Lower lobe of right lung (tissue), 2 donors: ENCODE measurements at regions not wholly inside any gene's neighbourhood (a gene's known extent, or its start where the extent isn't known, plus 50 kb on each side); places are given as distances from the start of the nearest gene placed in this dataset.
A peak's percentile ranks its signal among the peaks of the same experiment; 100 is the strongest.

Experiments
- ATAC-seq, 2 donors: fragments of 200-7000 bp; cut with Tn5 transposase; one replicate each; pipeline ENCODE4 v1.9.1; 2020 to 2022; ENCODE audit warnings: mild to moderate bottlenecking in 2 of 2, moderate library complexity in 2 of 2
- DNase-seq: peaks from one replicate; pipeline ENCODE4 v3.0.0-alpha.2; 2020
- H3K27ac ChIP-seq: fragments of 200-600 bp; one replicate; pipeline ENCODE4 v1.8.0; 2022
- H3K27me3 ChIP-seq: fragments of 200-600 bp; one replicate; pipeline ENCODE4 v1.8.0; 2022; ENCODE audit warnings: low read depth
- H3K36me3 ChIP-seq: fragments of 200-600 bp; one replicate; pipeline ENCODE4 v1.8.0; 2022; ENCODE audit warnings: mild to moderate bottlenecking
- H3K4me1 ChIP-seq: fragments of 200-600 bp; one replicate; pipeline ENCODE4 v1.8.0; 2022
- H3K4me3 ChIP-seq: fragments of 200-600 bp; one replicate; pipeline ENCODE4 v1.8.0; 2022; ENCODE audit warnings: mild to moderate bottlenecking
- H3K9me3 ChIP-seq: fragments of 200-600 bp; one replicate; pipeline ENCODE4 v1.8.0; 2022
- intact Hi-C: fragments of 100-400 bp; cut with DNase I; formaldehyde crosslinking; loops from one replicate; pipeline ENCODE4 v1.11.0; 2022
- TF ChIP-seq, protein P1 (sequence below): fragments of 200-600 bp; IDR thresholded peaks from one replicate; pipeline ENCODE4 v1.8.0; 2022; ENCODE audit warnings: antibody characterized with exemption, mild to moderate bottlenecking
- donor health status: DM: no; HTN: yes; CAD: no; lungs with severe emphysema.

GRCh38 chr10:78997635-78998618 is 70.8 kb upstream of the ZMIZ1 start:
- peak in 1 of 2 donors; percentile 25 for ATAC-seq
- no peak overlapping the region for H3K27ac ChIP-seq

DNA sequence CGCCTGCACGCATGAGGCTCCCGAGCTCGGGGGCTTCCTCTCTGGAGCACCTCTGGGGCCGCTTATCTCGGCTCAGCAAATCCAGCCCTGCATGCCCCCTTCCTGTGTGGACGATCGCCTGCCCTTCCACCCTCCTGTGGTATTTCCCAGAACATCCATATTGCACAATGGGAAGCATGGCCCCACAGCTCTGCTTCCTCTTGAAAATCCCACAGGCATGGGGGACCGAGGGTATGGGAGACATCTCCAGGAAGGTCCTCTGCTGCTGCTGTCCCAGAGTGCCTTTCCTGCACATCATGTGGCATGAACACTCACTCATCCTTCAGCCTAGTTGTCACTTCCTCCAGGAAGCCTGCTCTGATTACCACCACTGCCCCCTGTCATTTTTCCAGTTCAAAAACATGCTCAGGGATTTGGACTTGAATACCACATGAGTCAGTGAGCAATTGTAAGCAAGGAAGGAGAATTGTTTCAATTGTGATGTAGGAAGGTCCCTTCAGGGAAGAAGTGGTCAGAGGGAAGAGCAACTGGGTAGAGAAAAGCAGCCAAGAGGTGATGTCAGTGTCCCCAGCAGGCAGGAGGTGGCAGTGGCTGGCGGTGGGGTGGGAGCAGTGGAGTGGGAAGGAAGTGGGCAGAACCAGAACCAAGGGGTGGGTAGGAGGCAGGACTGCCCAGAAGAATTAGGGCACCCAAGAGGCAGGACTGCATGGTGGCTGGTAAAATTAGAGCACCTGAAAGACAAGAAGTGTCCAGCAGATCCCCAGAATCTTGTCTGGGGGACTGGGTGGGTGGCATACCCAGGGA is 67.5 kb upstream of the ZMIZ1 start:
- DNase-seq (no peak), ATAC-seq (peak in 1 of 2 donors; percentile 23)
- no peak overlapping the region for H3K27ac ChIP-seq

More at GRCh38 chr10:78997635-78998618, 70.8 kb upstream of the ZMIZ1 start:
- peaks cover 26% of the 10 kb centered on the region for H3K4me1 ChIP-seq
- no peak overlapping the region for H3K4me3 ChIP-seq
- TF ChIP-seq, protein P1, sequence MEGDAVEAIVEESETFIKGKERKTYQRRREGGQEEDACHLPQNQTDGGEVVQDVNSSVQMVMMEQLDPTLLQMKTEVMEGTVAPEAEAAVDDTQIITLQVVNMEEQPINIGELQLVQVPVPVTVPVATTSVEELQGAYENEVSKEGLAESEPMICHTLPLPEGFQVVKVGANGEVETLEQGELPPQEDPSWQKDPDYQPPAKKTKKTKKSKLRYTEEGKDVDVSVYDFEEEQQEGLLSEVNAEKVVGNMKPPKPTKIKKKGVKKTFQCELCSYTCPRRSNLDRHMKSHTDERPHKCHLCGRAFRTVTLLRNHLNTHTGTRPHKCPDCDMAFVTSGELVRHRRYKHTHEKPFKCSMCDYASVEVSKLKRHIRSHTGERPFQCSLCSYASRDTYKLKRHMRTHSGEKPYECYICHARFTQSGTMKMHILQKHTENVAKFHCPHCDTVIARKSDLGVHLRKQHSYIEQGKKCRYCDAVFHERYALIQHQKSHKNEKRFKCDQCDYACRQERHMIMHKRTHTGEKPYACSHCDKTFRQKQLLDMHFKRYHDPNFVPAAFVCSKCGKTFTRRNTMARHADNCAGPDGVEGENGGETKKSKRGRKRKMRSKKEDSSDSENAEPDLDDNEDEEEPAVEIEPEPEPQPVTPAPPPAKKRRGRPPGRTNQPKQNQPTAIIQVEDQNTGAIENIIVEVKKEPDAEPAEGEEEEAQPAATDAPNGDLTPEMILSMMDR: no peak
- H3K9me3 ChIP-seq: no peaks in the 10 kb centered on the region
- intact Hi-C loops: no loop called here
- no peaks in the 10 kb centered on the region for H3K27me3 ChIP-seq
- no peaks in the 10 kb centered on the region for H3K36me3 ChIP-seq
- DNase-seq: no peak

GRCh38 chr10:79002336-79002735 is 66.4 kb upstream of the ZMIZ1 start:
- no peak overlapping the region for H3K4me3 ChIP-seq
- H3K27me3 ChIP-seq: no peaks in the 10 kb centered on the region
- no peak for ATAC-seq
- no peak overlapping the region for H3K27ac ChIP-seq
- intact Hi-C loops: no loop called here
- no peak for DNase-seq
- H3K9me3 ChIP-seq: no peaks in the 10 kb centered on the region
- peaks cover 24% of the 10 kb centered on the region for H3K4me1 ChIP-seq
- no peaks in the 10 kb centered on the region for H3K36me3 ChIP-seq
- TF ChIP-seq, protein P1: no peak

More for the DNA sequence above, 67.5 kb upstream of the ZMIZ1 start:
- Histone ChIP-seq H3K4me3 (no peak overlapping the region), H3K36me3 (no peaks in the 10 kb centered on the region), H3K4me1 (peaks cover 26% of the 10 kb centered on the region), H3K27me3 (no peaks in the 10 kb centered on the region), H3K9me3 (no peaks in the 10 kb centered on the region)
- intact Hi-C loops: no loop called here
- TF ChIP-seq, protein P1: no peak

DNA sequence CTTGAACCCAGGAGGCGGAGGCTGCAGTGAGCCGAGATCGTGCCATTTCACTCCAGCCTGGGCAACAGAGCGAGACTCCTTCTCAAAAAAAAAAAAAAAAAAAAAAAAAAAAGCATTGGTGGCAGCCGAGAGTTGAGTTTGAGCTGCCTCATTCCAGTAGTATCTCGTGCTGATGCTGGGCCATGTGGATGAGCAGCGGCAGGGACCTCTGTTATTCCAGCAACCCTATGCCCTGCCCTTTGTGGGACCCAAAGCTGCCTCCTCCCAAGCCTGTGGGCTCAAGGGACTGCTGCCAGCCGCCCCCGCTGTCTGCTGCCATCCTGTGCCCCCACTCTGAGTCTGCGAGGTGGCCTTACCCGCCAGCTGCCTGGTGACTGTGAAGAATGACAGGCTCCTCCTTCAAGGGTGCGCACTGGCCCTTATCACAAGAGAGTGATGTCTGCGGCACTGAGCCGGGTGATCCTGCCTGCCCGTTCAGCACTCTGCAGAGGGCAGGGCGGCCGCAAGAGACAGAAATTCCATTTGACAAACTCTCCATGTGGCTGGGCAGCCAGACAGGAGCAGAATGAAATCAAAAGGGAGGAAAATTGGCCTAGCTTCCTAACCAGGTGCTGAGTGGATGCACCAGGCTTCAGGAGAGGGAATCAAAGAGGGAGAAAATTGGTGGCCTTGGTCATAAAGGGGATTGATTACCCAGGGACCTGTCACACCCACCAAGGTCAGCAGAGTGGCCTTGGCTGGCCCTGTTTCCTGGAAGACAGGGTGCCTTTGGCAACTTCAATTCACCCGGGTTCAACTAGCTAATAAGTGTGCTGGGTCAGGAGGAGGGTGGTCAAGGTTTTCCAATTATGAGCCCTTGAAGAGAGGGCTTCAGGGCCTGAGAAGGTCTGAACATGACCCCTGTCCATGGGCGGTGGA is 65.3 kb upstream of the ZMIZ1 start:
- H3K9me3 ChIP-seq: no peaks in the 10 kb centered on the region
- H3K4me3 ChIP-seq: no peak overlapping the region
- intact Hi-C loops: no loop called here
- H3K27ac ChIP-seq: no peak overlapping the region
- no peaks in the 10 kb centered on the region for H3K27me3 ChIP-seq
- TF ChIP-seq, protein P1: no peak
- ATAC-seq (peak; percentile 33 to 76), DNase-seq (no peak)
- H3K4me1 ChIP-seq: peaks cover 13% of the 10 kb centered on the region
- H3K36me3 ChIP-seq: no peaks in the 10 kb centered on the region

- TF ChIP-seq, protein P1: no peak
- Histone ChIP-seq H3K36me3 (no peaks in the 10 kb centered on the region), H3K4me3 (no peak overlapping the region), H3K9me3 (no peaks in the 10 kb centered on the region), H3K27ac (no peak overlapping the region), H3K27me3 (no peaks in the 10 kb centered on the region), H3K4me1 (peaks cover 12% of the 10 kb centered on the region)
- intact Hi-C loops: no loop called here
- DNase-seq: no peak
- no peak for ATAC-seq
Measured at GRCh38 chr10:79004311-79004710, 64.5 kb upstream of the ZMIZ1 start.
